ENCODE measurements at regions not wholly inside any gene's neighbourhood (a gene's known extent, or its start where the extent isn't known, plus 50 kb on each side); places are given as distances from the start of the nearest gene placed in this dataset.

GRCh38 chr14:98298481-98299244 is 973.3 kb downstream of the BCL11B start:
- no peaks in the 10 kb centered on the region for H3K4me1 ChIP-seq
- peak; percentile 24 for DNase-seq (ENCODE audit: extremely low spot score)
- H3K27me3 ChIP-seq = peaks cover 0 to 6% (median 0%) of the 10 kb centered on the region in 4 donors
- WGBS = 84% methylated on average over 8 of the region's 8 CpGs
- H3K9me3 ChIP-seq = no peaks in the 10 kb centered on the region
- TF ChIP-seq POLR2A (IDR thresholded peaks at IDR 0.05; ENCODE audit: low read depth) (no peak), EP300 (IDR thresholded peaks at IDR 0.05) (no peak), CTCF (IDR thresholded peaks at IDR 0.05) (no peak), POLR2AphosphoS5 (IDR thresholded peaks at IDR 0.05) (no peak)
- H3K4me3 ChIP-seq = no peak overlapping the region
- H3K36me3 ChIP-seq = no peaks in the 10 kb centered on the region
- H3K27ac ChIP-seq (replicated peaks in 1 of 4) = no peak overlapping the region
- intact Hi-C loops (cut with DNase I) = no loop called here

GRCh38 chr14:98301681-98302080 is 970.3 kb downstream of the BCL11B start:
- no peaks in the 10 kb centered on the region for H3K36me3 ChIP-seq
- H3K27ac ChIP-seq (replicated peaks in 1 of 4) = no peak overlapping the region
- no peak for TF ChIP-seq EP300 (IDR thresholded peaks at IDR 0.05)
- no peaks in the 10 kb centered on the region for H3K9me3 ChIP-seq
- H3K4me1 ChIP-seq = no peaks in the 10 kb centered on the region
- no peak overlapping the region for H3K4me3 ChIP-seq
- intact Hi-C loops (cut with DNase I) = no loop called here
- DNase-seq (ENCODE audit: extremely low spot score) = no peak
- peaks cover 0 to 3% (median 0%) of the 10 kb centered on the region in 4 donors for H3K27me3 ChIP-seq
- 77% methylated on average over 4 of the region's 4 CpGs for WGBS

GRCh38 chr14:98304574-98304973 is 967.4 kb downstream of the BCL11B start:
- WGBS = 68% methylated on average over 3 of the region's 3 CpGs
- Histone ChIP-seq H3K9me3 (no peaks in the 10 kb centered on the region), H3K4me3 (no peak overlapping the region), H3K27ac (replicated peaks in 1 of 4) (no peak overlapping the region), H3K27me3 (no peaks in the 10 kb centered on the region), H3K36me3 (no peaks in the 10 kb centered on the region), H3K4me1 (no peaks in the 10 kb centered on the region)
- no peak for DNase-seq (ENCODE audit: extremely low spot score)
- no peak for TF ChIP-seq POLR2A (IDR thresholded peaks at IDR 0.05; ENCODE audit: low read depth)
- TF ChIP-seq EP300 (IDR thresholded peaks at IDR 0.05) = no peak
- intact Hi-C loops (cut with DNase I) = no loop called here

GRCh38 chr14:98309591-98309990 is 962.4 kb downstream of the BCL11B start:
- H3K27me3 ChIP-seq = no peaks in the 10 kb centered on the region
- no peaks in the 10 kb centered on the region for H3K4me1 ChIP-seq
- H3K27ac ChIP-seq (replicated peaks in 1 of 4) = no peak overlapping the region
- DNase-seq (ENCODE audit: extremely low spot score) = no peak
- intact Hi-C loops (cut with DNase I) = no loop called here
- TF ChIP-seq POLR2AphosphoS5 (IDR thresholded peaks at IDR 0.05) (no peak), CTCF (IDR thresholded peaks at IDR 0.05) (no peak), POLR2A (IDR thresholded peaks at IDR 0.05; ENCODE audit: low read depth) (no peak), EP300 (IDR thresholded peaks at IDR 0.05) (no peak)
- WGBS = 38% methylated on average over 1 of the region's 1 CpG
- no peak overlapping the region for H3K4me3 ChIP-seq
- H3K36me3 ChIP-seq = no peaks in the 10 kb centered on the region
- H3K9me3 ChIP-seq = no peaks in the 10 kb centered on the region

- intact Hi-C loops (cut with DNase I) = no loop called here
- H3K27me3 ChIP-seq = no peaks in the 10 kb centered on the region
- no peak for DNase-seq (ENCODE audit: extremely low spot score)
- TF ChIP-seq POLR2A (IDR thresholded peaks at IDR 0.05; ENCODE audit: low read depth) = no peak
- no peak for TF ChIP-seq POLR2AphosphoS5 (IDR thresholded peaks at IDR 0.05)
- TF ChIP-seq EP300 (IDR thresholded peaks at IDR 0.05) = no peak
- no peaks in the 10 kb centered on the region for H3K36me3 ChIP-seq
- H3K9me3 ChIP-seq = no peaks in the 10 kb centered on the region
- 33% methylated on average over 1 of the region's 1 CpG for WGBS
- no peak overlapping the region for H3K4me3 ChIP-seq
- no peak overlapping the region for H3K27ac ChIP-seq (replicated peaks in 1 of 4)
- H3K4me1 ChIP-seq = no peaks in the 10 kb centered on the region
Observed at GRCh38 chr14:98312006-98312405, 960.0 kb downstream of the BCL11B start.

GRCh38 chr14:98321841-98322240 is 950.2 kb downstream of the BCL11B start:
- H3K4me1 ChIP-seq = no peaks in the 10 kb centered on the region
- no peak overlapping the region for H3K27ac ChIP-seq (replicated peaks in 1 of 4)
- TF ChIP-seq POLR2AphosphoS5 (IDR thresholded peaks at IDR 0.05) (no peak), EP300 (IDR thresholded peaks at IDR 0.05) (no peak), POLR2A (IDR thresholded peaks at IDR 0.05; ENCODE audit: low read depth) (no peak), CTCF (IDR thresholded peaks at IDR 0.05) (no peak)
- WGBS = 77% methylated on average over 3 of the region's 3 CpGs
- no peak for DNase-seq (ENCODE audit: extremely low spot score)
- H3K27me3 ChIP-seq = no peaks in the 10 kb centered on the region
- intact Hi-C loops (cut with DNase I) = no loop called here
- H3K36me3 ChIP-seq = no peaks in the 10 kb centered on the region
- H3K9me3 ChIP-seq = peaks cover 0 to 27% (median 8%) of the 10 kb centered on the region in 4 donors
- H3K4me3 ChIP-seq = no peak overlapping the region
